ENCODE measurements at regions not wholly inside any gene's neighbourhood (a gene's known extent, or its start where the extent isn't known, plus 50 kb on each side); places are given as distances from the start of the nearest gene placed in this dataset.

DNA sequence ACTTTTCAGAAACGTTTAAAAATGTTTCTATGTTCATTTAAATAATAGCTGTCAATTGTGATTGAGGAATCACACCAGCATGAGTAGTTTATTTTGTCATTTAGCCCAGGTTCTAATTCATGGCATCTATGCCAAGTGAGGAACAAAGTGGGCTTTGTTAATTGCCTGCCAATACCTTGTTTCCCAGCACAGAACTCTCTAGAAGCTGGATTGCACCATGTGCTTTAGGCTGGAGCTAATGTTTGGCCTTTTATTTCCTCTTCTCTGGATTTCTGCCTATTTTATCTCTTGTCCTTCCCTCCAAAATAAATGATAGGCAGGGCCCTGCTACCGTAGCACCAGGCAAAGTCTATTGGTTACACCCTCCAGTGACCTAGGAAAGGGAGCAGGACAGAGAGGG, 109.9 kb upstream of the ITGB1 start:
- 54% methylated on average over 2 of the region's 2 CpGs for WGBS
- no peak overlapping the region for H3K9ac ChIP-seq (ENCODE audit: low read depth in 1 of 2, low read length in 2 of 2)
- H3K4me3 ChIP-seq (ENCODE audit: low read depth in 1 of 3, low read length in 3 of 3) = no peak overlapping the region
- no peaks in the 10 kb centered on the region for H3K27me3 ChIP-seq (ENCODE audit: control insufficient read depth in 4 of 4, insufficient read depth in 4 of 4, low read length in 3 of 4)
- H3K27ac ChIP-seq (ENCODE audit: low read depth in 1 of 2, low read length in 2 of 2) = no peak overlapping the region
- no peaks in the 10 kb centered on the region for H3K36me3 ChIP-seq (ENCODE audit: control insufficient read depth in 4 of 4, insufficient read depth in 3 of 4, low read depth in 1 of 4, low read length in 3 of 4)
- DNase-seq (ENCODE audit: low spot score) = no peak
- no peaks in the 10 kb centered on the region for H3K4me1 ChIP-seq (ENCODE audit: control insufficient read depth in 4 of 4, insufficient read depth in 4 of 4, low read length in 3 of 4)
- no peaks in the 10 kb centered on the region for H3K9me3 ChIP-seq (ENCODE audit: control insufficient read depth in 4 of 4, low read length in 3 of 4)
- TF ChIP-seq, protein P1, sequence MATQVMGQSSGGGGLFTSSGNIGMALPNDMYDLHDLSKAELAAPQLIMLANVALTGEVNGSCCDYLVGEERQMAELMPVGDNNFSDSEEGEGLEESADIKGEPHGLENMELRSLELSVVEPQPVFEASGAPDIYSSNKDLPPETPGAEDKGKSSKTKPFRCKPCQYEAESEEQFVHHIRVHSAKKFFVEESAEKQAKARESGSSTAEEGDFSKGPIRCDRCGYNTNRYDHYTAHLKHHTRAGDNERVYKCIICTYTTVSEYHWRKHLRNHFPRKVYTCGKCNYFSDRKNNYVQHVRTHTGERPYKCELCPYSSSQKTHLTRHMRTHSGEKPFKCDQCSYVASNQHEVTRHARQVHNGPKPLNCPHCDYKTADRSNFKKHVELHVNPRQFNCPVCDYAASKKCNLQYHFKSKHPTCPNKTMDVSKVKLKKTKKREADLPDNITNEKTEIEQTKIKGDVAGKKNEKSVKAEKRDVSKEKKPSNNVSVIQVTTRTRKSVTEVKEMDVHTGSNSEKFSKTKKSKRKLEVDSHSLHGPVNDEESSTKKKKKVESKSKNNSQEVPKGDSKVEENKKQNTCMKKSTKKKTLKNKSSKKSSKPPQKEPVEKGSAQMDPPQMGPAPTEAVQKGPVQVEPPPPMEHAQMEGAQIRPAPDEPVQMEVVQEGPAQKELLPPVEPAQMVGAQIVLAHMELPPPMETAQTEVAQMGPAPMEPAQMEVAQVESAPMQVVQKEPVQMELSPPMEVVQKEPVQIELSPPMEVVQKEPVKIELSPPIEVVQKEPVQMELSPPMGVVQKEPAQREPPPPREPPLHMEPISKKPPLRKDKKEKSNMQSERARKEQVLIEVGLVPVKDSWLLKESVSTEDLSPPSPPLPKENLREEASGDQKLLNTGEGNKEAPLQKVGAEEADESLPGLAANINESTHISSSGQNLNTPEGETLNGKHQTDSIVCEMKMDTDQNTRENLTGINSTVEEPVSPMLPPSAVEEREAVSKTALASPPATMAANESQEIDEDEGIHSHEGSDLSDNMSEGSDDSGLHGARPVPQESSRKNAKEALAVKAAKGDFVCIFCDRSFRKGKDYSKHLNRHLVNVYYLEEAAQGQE (IDR thresholded peaks at IDR 0.05) = no peak
- no peak for TF ChIP-seq NR2F2 (IDR thresholded peaks at IDR 0.05)
- TF ChIP-seq YY1 (IDR thresholded peaks at IDR 0.05) = no peak
- no peak for TF ChIP-seq GABPA (IDR thresholded peaks at IDR 0.05 in 1 of 2, conservative IDR thresholded peaks at IDR 0.05 in 1 of 2)
- TF ChIP-seq HNF4G (IDR thresholded peaks at IDR 0.05) = no peak
- TF ChIP-seq RAD21 (IDR thresholded peaks at IDR 0.05) = no peak
- no peak for TF ChIP-seq HNF4A (conservative IDR thresholded peaks at IDR 0.05)
- no peak for TF ChIP-seq FOXA1 (IDR thresholded peaks at IDR 0.05)
- TF ChIP-seq, protein P2, sequence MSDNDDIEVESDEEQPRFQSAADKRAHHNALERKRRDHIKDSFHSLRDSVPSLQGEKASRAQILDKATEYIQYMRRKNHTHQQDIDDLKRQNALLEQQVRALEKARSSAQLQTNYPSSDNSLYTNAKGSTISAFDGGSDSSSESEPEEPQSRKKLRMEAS (IDR thresholded peaks at IDR 0.05) = no peak
- TF ChIP-seq, protein P3, sequence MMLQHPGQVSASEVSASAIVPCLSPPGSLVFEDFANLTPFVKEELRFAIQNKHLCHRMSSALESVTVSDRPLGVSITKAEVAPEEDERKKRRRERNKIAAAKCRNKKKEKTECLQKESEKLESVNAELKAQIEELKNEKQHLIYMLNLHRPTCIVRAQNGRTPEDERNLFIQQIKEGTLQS (IDR thresholded peaks at IDR 0.05) = no peak
- TF ChIP-seq, protein P4, sequence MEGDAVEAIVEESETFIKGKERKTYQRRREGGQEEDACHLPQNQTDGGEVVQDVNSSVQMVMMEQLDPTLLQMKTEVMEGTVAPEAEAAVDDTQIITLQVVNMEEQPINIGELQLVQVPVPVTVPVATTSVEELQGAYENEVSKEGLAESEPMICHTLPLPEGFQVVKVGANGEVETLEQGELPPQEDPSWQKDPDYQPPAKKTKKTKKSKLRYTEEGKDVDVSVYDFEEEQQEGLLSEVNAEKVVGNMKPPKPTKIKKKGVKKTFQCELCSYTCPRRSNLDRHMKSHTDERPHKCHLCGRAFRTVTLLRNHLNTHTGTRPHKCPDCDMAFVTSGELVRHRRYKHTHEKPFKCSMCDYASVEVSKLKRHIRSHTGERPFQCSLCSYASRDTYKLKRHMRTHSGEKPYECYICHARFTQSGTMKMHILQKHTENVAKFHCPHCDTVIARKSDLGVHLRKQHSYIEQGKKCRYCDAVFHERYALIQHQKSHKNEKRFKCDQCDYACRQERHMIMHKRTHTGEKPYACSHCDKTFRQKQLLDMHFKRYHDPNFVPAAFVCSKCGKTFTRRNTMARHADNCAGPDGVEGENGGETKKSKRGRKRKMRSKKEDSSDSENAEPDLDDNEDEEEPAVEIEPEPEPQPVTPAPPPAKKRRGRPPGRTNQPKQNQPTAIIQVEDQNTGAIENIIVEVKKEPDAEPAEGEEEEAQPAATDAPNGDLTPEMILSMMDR (IDR thresholded peaks at IDR 0.05; ENCODE audit: low read depth, low read length, missing input control) = no peak
- no peak for TF ChIP-seq FOXA2 (IDR thresholded peaks at IDR 0.05)
- no peak for TF ChIP-seq RXRA (IDR thresholded peaks at IDR 0.05)

DNA sequence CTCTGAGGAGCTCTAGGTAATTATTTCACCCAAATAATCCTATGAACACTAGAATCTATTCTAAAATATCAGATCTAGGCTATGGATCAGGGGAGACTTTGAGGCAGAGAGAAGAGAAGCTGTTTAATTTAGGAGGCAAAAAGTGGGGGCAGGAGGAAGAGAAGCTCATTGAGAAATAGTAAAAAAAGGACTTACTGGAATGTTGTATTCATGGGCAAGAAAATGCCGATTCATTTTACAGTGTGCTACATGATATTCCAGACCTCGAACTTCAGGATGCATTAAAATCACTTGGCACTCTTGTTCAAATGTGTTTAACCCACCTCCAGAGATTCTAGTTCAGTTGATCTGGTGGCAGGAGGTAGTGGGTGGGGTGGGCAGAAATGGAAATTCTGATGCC, 109.5 kb upstream of the ITGB1 start:
- Histone ChIP-seq H3K4me3 (ENCODE audit: low read depth in 1 of 3, low read length in 3 of 3) (no peak overlapping the region), H3K4me1 (ENCODE audit: control insufficient read depth in 4 of 4, insufficient read depth in 4 of 4, low read length in 3 of 4) (no peaks in the 10 kb centered on the region), H3K27ac (ENCODE audit: low read depth in 1 of 2, low read length in 2 of 2) (no peak overlapping the region), H3K9ac (ENCODE audit: low read depth in 1 of 2, low read length in 2 of 2) (no peak overlapping the region), H3K27me3 (ENCODE audit: control insufficient read depth in 4 of 4, insufficient read depth in 4 of 4, low read length in 3 of 4) (no peaks in the 10 kb centered on the region), H3K36me3 (ENCODE audit: control insufficient read depth in 4 of 4, insufficient read depth in 3 of 4, low read depth in 1 of 4, low read length in 3 of 4) (no peaks in the 10 kb centered on the region), H3K9me3 (ENCODE audit: control insufficient read depth in 4 of 4, low read length in 3 of 4) (no peaks in the 10 kb centered on the region)
- WGBS = 86% methylated on average over 2 of the region's 2 CpGs
- TF ChIP-seq, protein P1 (IDR thresholded peaks at IDR 0.05) = no peak
- no peak for TF ChIP-seq RXRA (IDR thresholded peaks at IDR 0.05)
- TF ChIP-seq, protein P4 (IDR thresholded peaks at IDR 0.05; ENCODE audit: low read depth, low read length, missing input control) = no peak
- no peak for TF ChIP-seq FOXA2 (IDR thresholded peaks at IDR 0.05)
- no peak for TF ChIP-seq SP1 (IDR thresholded peaks at IDR 0.05)
- TF ChIP-seq, protein P2 (IDR thresholded peaks at IDR 0.05) = no peak
- no peak for TF ChIP-seq HNF4A (conservative IDR thresholded peaks at IDR 0.05)
- no peak for DNase-seq (ENCODE audit: low spot score)

Measured in liver (tissue), 8 donors.